Neural progenitor cell (in vitro differentiated cells): ENCODE measurements at regions not wholly inside any gene's neighbourhood (a gene's known extent, or its start where the extent isn't known, plus 50 kb on each side); places are given as distances from the start of the nearest gene placed in this dataset.
"Not testable (repeated sequence)": the region's sequence is repeated elsewhere in the genome, so short reads cannot be mapped to it uniquely, and the experiment has no call there.

Experiments used
- DNase-seq: peaks from one replicate; pipeline ENCODE4 v3.0.0-alpha.2; 2016; ENCODE audit warnings: low spot score
- H2AFZ ChIP-seq: fragments of 200-600 bp; sonication (generic); replicated peaks from 2 replicates; pipeline ENCODE4 v1.6.1; 2016; ENCODE audit warnings: antibody characterized with exemption
- H3F3A ChIP-seq: fragments of 200-600 bp; sonication (generic); 2 replicates; pipeline ENCODE4 v1.6.1; 2016; ENCODE audit warnings: antibody characterized with exemption, low read depth
- H3K27ac ChIP-seq: fragments of 200-600 bp; sonication (generic); 2 replicates; pipeline ENCODE4 v1.5.1; 2016; ENCODE audit warnings: mild to moderate bottlenecking
- H3K27me3 ChIP-seq: fragments of 200-600 bp; sonication (generic); 2 replicates; pipeline ENCODE4 v1.6.1; 2016; ENCODE audit warnings: mild to moderate bottlenecking, moderate library complexity
- H3K36me3 ChIP-seq: fragments of 200-600 bp; sonication (generic); 2 replicates; pipeline ENCODE4 v1.5.1; 2016
- H3K4me1 ChIP-seq: fragments of 200-600 bp; sonication (generic); 2 replicates; pipeline ENCODE4 v1.6.1; 2016; ENCODE audit warnings: mixed run types
- H3K4me2 ChIP-seq: fragments of 200-600 bp; sonication (generic); 2 replicates; pipeline ENCODE4 v1.6.1; 2016
- H3K4me3 ChIP-seq: fragments of 200-600 bp; sonication (generic); 2 replicates; pipeline ENCODE4 v1.5.1; 2016
- H3K79me2 ChIP-seq: fragments of 200-600 bp; sonication (generic); 2 replicates; pipeline ENCODE4 v1.6.1; 2016; ENCODE audit warnings: low read depth
- H3K9ac ChIP-seq: fragments of 200-600 bp; sonication (generic); 2 replicates; pipeline ENCODE4 v1.6.1; 2016
- H3K9me3 ChIP-seq: fragments of 200-600 bp; sonication (generic); 2 replicates; pipeline ENCODE4 v1.5.1; 2016; ENCODE audit warnings: low read depth
- H4K20me1 ChIP-seq: fragments of 200-600 bp; sonication (generic); 2 replicates; pipeline ENCODE4 v1.6.1; 2016; ENCODE audit warnings: low read depth
- H3K27ac Mint-ChIP-seq: 3 replicates; pipeline ENCODE4 v1.8.0; 2021; ENCODE audit warnings: mixed read lengths
- H3K27me3 Mint-ChIP-seq: 2 replicates; pipeline ENCODE4 v1.8.0; 2022; ENCODE audit warnings: low read depth, mild to moderate bottlenecking, inconsistent platforms, moderate library complexity, mixed read lengths; ENCODE audit not compliant: insufficient read depth
- H3K36me3 Mint-ChIP-seq: 3 replicates; pipeline ENCODE4 v1.8.0; 2021; ENCODE audit warnings: mixed read lengths
- H3K4me1 Mint-ChIP-seq: 3 replicates; pipeline ENCODE4 v1.8.0; 2021; ENCODE audit warnings: mixed read lengths
- H3K4me3 Mint-ChIP-seq: 3 replicates; pipeline ENCODE4 v1.8.0; 2021; ENCODE audit warnings: mild to moderate bottlenecking, moderate library complexity, mixed read lengths
- H3K9me3 Mint-ChIP-seq: 3 replicates; pipeline ENCODE4 v1.8.0; 2020; ENCODE audit warnings: mixed read lengths
- EZH2 ChIP-seq: fragments of 200-600 bp; sonication (generic); IDR thresholded peaks from 2 replicates; pipeline ENCODE4 v1.6.1; 2017; ENCODE audit warnings: antibody characterized with exemption, mild to moderate bottlenecking, moderate library complexity
- EZH2phosphoT487 ChIP-seq: fragments of 200-600 bp; sonication (generic); IDR thresholded peaks from 2 replicates; pipeline ENCODE4 v1.6.1; 2017; ENCODE audit warnings: antibody characterized with exemption
- TF ChIP-seq, protein P1 (sequence below): fragments of 200-600 bp; sonication (generic); IDR thresholded peaks from 2 replicates; pipeline ENCODE4 v1.5.1; 2017; ENCODE audit warnings: antibody characterized with exemption, mild to moderate bottlenecking

DNA sequence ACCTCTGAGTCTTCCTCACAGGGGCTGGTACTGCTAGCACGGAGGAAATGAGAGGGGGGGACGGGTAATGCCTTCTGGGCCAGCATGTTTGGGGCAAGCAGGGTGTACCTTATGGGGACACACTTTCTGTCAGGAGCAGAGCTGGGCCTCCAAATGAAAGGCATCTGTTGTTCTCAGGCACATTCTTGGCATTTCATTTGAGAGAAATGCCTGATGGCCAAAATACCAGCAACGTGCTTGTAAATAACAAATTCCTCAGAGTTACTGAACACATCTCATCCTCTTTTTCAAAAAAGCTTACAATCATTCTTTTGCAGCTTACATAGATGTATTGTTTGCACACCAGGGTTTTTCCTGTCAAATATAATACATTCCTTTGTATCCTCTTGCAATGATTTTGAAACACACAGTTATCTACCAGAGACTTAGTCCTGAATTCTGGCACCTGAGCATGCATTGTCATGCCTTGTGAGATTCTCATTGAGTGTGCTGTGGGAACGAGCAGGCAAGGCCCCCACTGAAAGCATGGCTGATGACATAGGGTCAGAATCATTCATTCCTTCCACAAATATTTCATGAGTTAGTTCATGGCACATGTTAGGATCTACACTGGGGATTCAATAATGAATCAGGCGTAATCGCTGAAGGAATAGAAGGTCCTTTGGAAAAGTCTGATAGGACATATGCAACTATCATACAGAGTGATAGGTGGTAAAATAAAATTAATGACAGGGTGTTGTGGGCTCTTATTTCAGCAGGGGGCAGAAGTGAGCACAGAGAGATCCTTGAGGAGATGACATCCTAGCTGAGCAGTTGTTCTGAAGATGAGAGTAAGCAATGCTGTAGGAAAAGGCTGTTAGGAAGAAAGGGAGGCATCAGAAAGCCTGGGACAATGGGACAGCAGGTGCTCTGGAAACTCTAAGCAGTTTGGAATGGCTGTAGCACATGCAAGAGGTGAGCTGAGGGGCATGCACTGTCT is 260.9 kb upstream of the TUT7 start:
- Histone ChIP-seq H3K4me3 (no peak overlapping the region), H3K9ac (no peak overlapping the region), H3F3A (peaks cover 8% of the 10 kb centered on the region), H3K9me3 (no peaks in the 10 kb centered on the region), H3K79me2 (no peaks in the 10 kb centered on the region), H3K4me1 (peaks cover 12% of the 10 kb centered on the region), H3K4me2 (peak overlapping the region; percentile 27), H3K36me3 (no peaks in the 10 kb centered on the region), H2AFZ (peak overlapping the region; percentile 21), H3K27me3 (no peaks in the 10 kb centered on the region), H4K20me1 (no peaks in the 10 kb centered on the region), H3K27ac (peak overlapping the region; percentile 19)
- Mint-ChIP-seq H3K27me3 (peaks cover 4% of the 10 kb centered on the region), H3K4me1 (peaks cover 17% of the 10 kb centered on the region), H3K27ac (peak overlapping the region; percentile 78), H3K4me3 (no peak overlapping the region), H3K36me3 (no peaks in the 10 kb centered on the region), H3K9me3 (no peaks in the 10 kb centered on the region)
- no peak for TF ChIP-seq EZH2phosphoT487
- TF ChIP-seq, protein P1, sequence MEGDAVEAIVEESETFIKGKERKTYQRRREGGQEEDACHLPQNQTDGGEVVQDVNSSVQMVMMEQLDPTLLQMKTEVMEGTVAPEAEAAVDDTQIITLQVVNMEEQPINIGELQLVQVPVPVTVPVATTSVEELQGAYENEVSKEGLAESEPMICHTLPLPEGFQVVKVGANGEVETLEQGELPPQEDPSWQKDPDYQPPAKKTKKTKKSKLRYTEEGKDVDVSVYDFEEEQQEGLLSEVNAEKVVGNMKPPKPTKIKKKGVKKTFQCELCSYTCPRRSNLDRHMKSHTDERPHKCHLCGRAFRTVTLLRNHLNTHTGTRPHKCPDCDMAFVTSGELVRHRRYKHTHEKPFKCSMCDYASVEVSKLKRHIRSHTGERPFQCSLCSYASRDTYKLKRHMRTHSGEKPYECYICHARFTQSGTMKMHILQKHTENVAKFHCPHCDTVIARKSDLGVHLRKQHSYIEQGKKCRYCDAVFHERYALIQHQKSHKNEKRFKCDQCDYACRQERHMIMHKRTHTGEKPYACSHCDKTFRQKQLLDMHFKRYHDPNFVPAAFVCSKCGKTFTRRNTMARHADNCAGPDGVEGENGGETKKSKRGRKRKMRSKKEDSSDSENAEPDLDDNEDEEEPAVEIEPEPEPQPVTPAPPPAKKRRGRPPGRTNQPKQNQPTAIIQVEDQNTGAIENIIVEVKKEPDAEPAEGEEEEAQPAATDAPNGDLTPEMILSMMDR: peak; percentile 64
- no peak for TF ChIP-seq EZH2
- DNase-seq: peak; percentile 62

DNA sequence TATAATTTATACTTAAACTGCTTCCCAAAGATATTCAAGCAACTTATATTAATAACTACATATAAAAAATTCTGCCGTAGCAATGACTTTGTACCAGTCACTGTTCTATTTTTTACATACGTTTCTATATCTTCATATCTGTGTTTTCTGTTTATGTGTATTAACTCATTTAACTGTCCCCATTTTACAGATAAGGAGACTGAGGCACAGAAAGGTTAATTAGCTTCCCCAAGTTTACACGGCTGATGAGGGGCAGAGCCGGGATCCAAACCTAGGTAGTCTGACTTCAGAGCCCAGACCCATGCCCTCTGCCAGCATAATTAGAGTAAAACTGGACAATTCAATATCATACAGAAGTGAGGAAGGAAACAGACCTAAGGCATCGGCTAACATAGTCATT is 259.7 kb upstream of the TUT7 start:
- no peak for DNase-seq
- no peak overlapping the region for H3K4me2 ChIP-seq
- H3K36me3 ChIP-seq: no peaks in the 10 kb centered on the region
- no peaks in the 10 kb centered on the region for H3K36me3 Mint-ChIP-seq
- no peaks in the 10 kb centered on the region for H3K79me2 ChIP-seq
- H4K20me1 ChIP-seq: no peaks in the 10 kb centered on the region
- H3K9me3 Mint-ChIP-seq: no peaks in the 10 kb centered on the region
- H3K4me1 ChIP-seq: peaks cover 12% of the 10 kb centered on the region
- TF ChIP-seq, protein P1: no peak
- TF ChIP-seq EZH2phosphoT487 (no peak), EZH2 (no peak)
- H3K9ac ChIP-seq: no peak overlapping the region
- H2AFZ ChIP-seq: no peak overlapping the region
- H3F3A ChIP-seq: peaks cover 8% of the 10 kb centered on the region
- H3K4me1 Mint-ChIP-seq: peaks cover 17% of the 10 kb centered on the region
- H3K27ac ChIP-seq: no peak overlapping the region
- no peak overlapping the region for H3K4me3 ChIP-seq
- H3K27me3 Mint-ChIP-seq: peaks cover 4% of the 10 kb centered on the region
- H3K9me3 ChIP-seq: no peaks in the 10 kb centered on the region
- H3K4me3 Mint-ChIP-seq: no peak overlapping the region
- peak overlapping the region; percentile 88 for H3K27ac Mint-ChIP-seq
- H3K27me3 ChIP-seq: no peaks in the 10 kb centered on the region

- H3F3A ChIP-seq, H3K9ac ChIP-seq, H3K36me3 Mint-ChIP-seq, H3K36me3 ChIP-seq, H3K9me3 ChIP-seq, H3K27me3 Mint-ChIP-seq, H3K4me3 ChIP-seq, H3K9me3 Mint-ChIP-seq, H3K27me3 ChIP-seq, H3K27ac ChIP-seq, H3K4me3 Mint-ChIP-seq, DNase-seq, H4K20me1 ChIP-seq, H3K79me2 ChIP-seq: not testable (repeated sequence)
- H3K4me1 Mint-ChIP-seq: peaks cover 17% of the 10 kb centered on the region
- peak overlapping the region; percentile 32 for H3K4me2 ChIP-seq
- peaks cover 12% of the 10 kb centered on the region for H3K4me1 ChIP-seq
- H2AFZ ChIP-seq: peak overlapping the region; percentile 44
- H3K27ac Mint-ChIP-seq: peak overlapping the region; percentile 78
These were observed 257.3 kb upstream of the TUT7 start for GRCh38 chr9:86611534-86611933.

GRCh38 chr9:86605303-86605702 is 251.1 kb upstream of the TUT7 start:
- Histone ChIP-seq H3K4me1 (peaks cover 44% of the 10 kb centered on the region), H3F3A (peaks cover 16% of the 10 kb centered on the region), H2AFZ (no peak overlapping the region), H3K4me3 (no peak overlapping the region), H3K4me2 (peak overlapping the region; percentile 59), H3K79me2 (no peaks in the 10 kb centered on the region), H3K9me3 (no peaks in the 10 kb centered on the region), H3K27ac (no peak overlapping the region), H4K20me1 (no peaks in the 10 kb centered on the region), H3K9ac (no peak overlapping the region), H3K27me3 (no peaks in the 10 kb centered on the region), H3K36me3 (no peaks in the 10 kb centered on the region)
- H3K36me3 Mint-ChIP-seq: no peaks in the 10 kb centered on the region
- H3K4me3 Mint-ChIP-seq: no peak overlapping the region
- H3K27ac Mint-ChIP-seq: peak overlapping the region; percentile 38
- no peaks in the 10 kb centered on the region for H3K9me3 Mint-ChIP-seq
- TF ChIP-seq EZH2 (no peak), EZH2phosphoT487 (no peak)
- TF ChIP-seq, protein P1: no peak
- no peaks in the 10 kb centered on the region for H3K27me3 Mint-ChIP-seq
- peaks cover 21% of the 10 kb centered on the region for H3K4me1 Mint-ChIP-seq
- DNase-seq: no peak
